ENCODE measurements at regions not wholly inside any gene's neighbourhood (a gene's known extent, or its start where the extent isn't known, plus 50 kb on each side); places are given as distances from the start of the nearest gene placed in this dataset.

DNA sequence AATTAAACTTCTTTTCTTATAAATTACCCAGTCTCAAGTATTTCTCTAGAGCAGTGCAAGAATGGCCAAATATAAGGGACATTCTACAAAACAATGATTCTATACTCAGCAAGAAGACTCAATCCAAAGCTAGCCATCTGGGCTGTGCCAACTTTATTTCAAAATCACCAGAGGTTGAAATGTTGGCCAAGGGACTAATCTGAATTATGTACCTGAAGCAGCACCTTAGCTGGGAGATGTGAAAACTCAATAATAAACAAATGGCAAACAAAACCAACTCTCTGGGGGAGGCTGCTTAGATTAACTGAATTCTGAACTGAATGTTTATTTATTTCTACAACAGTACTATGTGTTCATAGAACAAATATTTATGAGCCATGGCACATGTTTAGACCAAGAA is 251.3 kb downstream of the RDH14 start:
- no peak for DNase-seq
- H3K36me3 ChIP-seq: no peaks in the 10 kb centered on the region
- H3K4me3 ChIP-seq: no peak overlapping the region
- no peaks in the 10 kb centered on the region for H3K9me3 ChIP-seq
- no peaks in the 10 kb centered on the region for H3K4me1 ChIP-seq
- H3K27me3 ChIP-seq: no peaks in the 10 kb centered on the region
- no peak for TF ChIP-seq POLR2A (IDR thresholded peaks at IDR 0.05)
- TF ChIP-seq, protein P1, sequence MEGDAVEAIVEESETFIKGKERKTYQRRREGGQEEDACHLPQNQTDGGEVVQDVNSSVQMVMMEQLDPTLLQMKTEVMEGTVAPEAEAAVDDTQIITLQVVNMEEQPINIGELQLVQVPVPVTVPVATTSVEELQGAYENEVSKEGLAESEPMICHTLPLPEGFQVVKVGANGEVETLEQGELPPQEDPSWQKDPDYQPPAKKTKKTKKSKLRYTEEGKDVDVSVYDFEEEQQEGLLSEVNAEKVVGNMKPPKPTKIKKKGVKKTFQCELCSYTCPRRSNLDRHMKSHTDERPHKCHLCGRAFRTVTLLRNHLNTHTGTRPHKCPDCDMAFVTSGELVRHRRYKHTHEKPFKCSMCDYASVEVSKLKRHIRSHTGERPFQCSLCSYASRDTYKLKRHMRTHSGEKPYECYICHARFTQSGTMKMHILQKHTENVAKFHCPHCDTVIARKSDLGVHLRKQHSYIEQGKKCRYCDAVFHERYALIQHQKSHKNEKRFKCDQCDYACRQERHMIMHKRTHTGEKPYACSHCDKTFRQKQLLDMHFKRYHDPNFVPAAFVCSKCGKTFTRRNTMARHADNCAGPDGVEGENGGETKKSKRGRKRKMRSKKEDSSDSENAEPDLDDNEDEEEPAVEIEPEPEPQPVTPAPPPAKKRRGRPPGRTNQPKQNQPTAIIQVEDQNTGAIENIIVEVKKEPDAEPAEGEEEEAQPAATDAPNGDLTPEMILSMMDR (IDR thresholded peaks at IDR 0.05): no peak
- no peak overlapping the region for H3K27ac ChIP-seq

DNA sequence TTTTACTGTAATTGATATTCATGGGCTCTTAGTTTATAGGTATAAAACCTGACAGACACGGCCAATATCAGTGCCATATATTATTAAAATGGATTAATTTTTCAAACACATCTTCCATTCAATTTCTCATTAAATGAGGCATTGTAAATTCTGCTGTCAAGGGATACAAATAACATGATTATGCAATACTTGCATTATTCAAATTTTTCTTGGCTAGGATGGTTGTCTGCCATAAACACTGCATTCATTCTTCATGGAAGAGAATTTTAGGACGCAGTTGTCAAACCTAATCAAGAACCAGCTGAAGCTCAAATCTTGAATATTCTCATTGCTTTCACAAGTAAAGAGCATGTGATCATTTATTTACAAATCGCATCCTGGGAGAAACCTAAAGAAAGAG is 255.6 kb downstream of the RDH14 start:
- Histone ChIP-seq H3K4me1 (no peaks in the 10 kb centered on the region), H3K9me3 (no peaks in the 10 kb centered on the region), H3K36me3 (no peaks in the 10 kb centered on the region), H3K27me3 (no peaks in the 10 kb centered on the region), H3K27ac (no peak overlapping the region), H3K4me3 (no peak overlapping the region)
- DNase-seq: no peak
- TF ChIP-seq, protein P1 (IDR thresholded peaks at IDR 0.05): no peak
- no peak for TF ChIP-seq POLR2A (IDR thresholded peaks at IDR 0.05)

- H3K4me1 ChIP-seq: no peaks in the 10 kb centered on the region
- no peaks in the 10 kb centered on the region for H3K9me3 ChIP-seq
- no peak overlapping the region for H3K4me3 ChIP-seq
- no peak for DNase-seq
- H3K27ac ChIP-seq: no peak overlapping the region
- no peaks in the 10 kb centered on the region for H3K36me3 ChIP-seq
- H3K27me3 ChIP-seq: no peaks in the 10 kb centered on the region
- TF ChIP-seq POLR2A (IDR thresholded peaks at IDR 0.05): no peak
- TF ChIP-seq, protein P1 (IDR thresholded peaks at IDR 0.05): no peak
These were observed 258.9 kb downstream of the RDH14 start for GRCh38 chr2:18301421-18302139.

GRCh38 chr2:18299423-18300212 is 260.8 kb downstream of the RDH14 start:
- DNase-seq: no peak
- H3K27ac ChIP-seq: no peak overlapping the region
- no peaks in the 10 kb centered on the region for H3K36me3 ChIP-seq
- TF ChIP-seq, protein P1 (IDR thresholded peaks at IDR 0.05): no peak
- TF ChIP-seq POLR2A (IDR thresholded peaks at IDR 0.05): no peak
- no peak overlapping the region for H3K4me3 ChIP-seq
- no peaks in the 10 kb centered on the region for H3K9me3 ChIP-seq
- no peaks in the 10 kb centered on the region for H3K27me3 ChIP-seq
- no peaks in the 10 kb centered on the region for H3K4me1 ChIP-seq

- Histone ChIP-seq H3K27me3 (no peaks in the 10 kb centered on the region), H3K9me3 (no peaks in the 10 kb centered on the region), H3K4me3 (no peak overlapping the region), H3K27ac (no peak overlapping the region), H3K4me1 (no peaks in the 10 kb centered on the region), H3K36me3 (no peaks in the 10 kb centered on the region)
- TF ChIP-seq POLR2A (IDR thresholded peaks at IDR 0.05): no peak
- TF ChIP-seq, protein P1 (IDR thresholded peaks at IDR 0.05): no peak
- no peak for DNase-seq
These were observed 262.9 kb downstream of the RDH14 start for GRCh38 chr2:18297534-18298058.
